HG02970 (cell line): ENCODE measurements at regions not wholly inside any gene's neighbourhood (a gene's known extent, or its start where the extent isn't known, plus 50 kb on each side); places are given as distances from the start of the nearest gene placed in this dataset.
"Not testable (repeated sequence)": the region's sequence is repeated elsewhere in the genome, so short reads cannot be mapped to it uniquely, and the experiment has no call there.

Experiments
- ATAC-seq: cut with Tn5 transposase; IDR thresholded peaks from one replicate; pipeline ENCODE4 v1.9.1; 2021; ENCODE audit warnings: mild to moderate bottlenecking, moderate library complexity, moderate number of reproducible peaks; ENCODE audit not compliant: unreplicated experiment, low FRiP score

DNA sequence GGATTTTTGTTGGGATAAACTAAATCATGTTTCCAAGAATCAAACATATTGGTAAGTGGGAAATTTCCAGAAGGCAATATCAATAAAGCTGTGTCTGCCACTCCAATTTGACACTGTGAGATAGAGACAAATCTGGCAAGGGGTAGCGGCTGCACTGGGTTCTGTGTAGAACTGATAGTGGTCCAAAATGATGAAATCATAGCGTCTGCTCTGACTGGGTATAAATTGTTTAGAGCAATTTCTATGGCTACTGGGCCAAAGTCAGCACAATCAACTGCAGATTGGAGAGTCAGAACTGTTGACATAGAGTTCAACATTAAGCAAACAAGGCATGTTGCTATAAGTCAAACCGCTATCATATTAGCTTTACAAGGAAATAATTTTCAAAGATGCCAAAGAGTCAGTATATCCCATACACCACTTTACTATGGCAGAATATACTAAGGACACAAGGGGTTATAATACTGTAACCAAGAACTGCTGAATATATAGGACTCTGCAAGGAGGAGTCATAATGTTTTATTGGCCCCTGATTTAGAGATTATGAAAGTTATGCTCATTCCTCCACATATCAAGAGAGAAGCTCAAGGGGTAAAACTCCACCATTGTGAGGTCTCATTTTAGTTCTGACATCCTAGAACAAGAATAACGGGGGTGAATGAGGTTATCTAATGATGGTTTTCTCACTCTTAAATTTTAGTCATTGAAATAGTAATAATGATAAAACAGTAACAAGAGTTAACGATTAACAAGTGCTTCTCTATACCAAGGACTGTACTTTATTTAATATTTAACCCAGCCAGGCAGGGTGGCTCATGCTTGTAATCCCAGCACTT lies 309.7 kb upstream of the GADL1 start:
- no peak for ATAC-seq

DNA sequence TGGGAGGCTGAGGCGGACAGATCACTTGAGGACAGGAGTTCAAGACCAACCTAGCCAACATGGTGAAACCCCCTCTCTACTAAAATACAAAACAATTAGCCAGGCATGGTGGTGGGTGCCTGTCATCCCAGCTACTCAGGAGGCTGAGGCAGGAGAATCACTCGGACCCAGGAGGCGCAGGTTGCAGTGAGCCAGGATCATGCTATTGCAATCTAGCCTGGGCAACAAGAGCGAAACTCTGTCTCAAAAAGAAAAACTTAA lies 310.3 kb upstream of the GADL1 start:
- ATAC-seq = not testable (repeated sequence)

DNA sequence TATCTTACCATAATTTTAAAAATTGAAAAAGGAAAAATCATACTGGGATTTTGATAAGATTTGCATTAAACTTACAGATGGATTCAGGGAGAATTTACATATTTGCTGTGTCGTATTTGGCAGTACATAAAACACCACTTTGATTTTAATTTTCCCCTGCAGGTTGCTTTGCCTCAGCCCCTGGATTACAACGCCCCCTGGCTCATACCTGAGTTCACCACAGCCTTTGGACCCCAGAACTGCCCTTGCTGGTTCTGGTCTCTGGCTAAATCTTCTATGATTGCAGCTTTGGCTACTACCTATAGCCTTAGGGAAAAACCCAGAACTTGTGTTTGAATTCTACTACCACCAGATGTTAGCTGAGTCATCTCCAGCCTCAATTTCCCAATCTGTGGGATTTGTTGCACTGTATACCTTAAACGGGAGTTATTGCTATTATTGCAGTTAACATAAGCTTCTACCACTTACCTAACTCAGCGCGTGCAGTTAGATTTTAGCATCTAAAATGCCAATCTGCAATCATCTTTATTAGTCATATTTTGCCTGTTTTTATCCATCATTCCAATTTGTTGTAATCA lies 315.7 kb upstream of the GADL1 start:
- no peak for ATAC-seq

DNA sequence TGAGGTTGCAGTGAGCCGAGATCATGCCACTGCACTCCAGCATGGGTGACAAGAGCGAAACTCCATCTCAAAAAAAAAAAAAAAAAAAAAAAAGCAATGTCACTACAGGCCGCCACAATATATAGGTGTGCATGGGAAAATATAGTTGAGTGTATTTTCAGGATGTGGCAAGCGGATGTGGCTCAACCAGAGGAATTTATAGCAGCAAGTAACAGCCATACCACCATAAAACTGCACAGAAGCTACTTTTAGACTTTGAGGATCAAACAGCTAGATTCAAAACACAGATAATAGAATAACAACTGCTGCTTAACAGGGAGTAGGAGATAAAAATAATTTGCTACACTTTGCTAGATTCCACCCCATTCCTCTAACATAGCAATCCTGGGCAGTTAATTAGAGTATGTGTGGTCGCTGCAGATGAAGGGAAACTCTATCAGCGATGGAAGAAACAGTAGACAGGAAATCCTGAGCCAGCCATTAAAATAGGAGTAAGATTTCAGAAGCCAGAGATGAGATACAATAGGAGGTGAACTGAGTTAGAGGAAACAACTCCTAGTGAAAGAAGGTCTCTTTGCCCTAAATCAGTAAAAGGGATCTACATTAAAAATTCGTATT lies 318.7 kb upstream of the STT3B start:
- no peak for ATAC-seq

DNA sequence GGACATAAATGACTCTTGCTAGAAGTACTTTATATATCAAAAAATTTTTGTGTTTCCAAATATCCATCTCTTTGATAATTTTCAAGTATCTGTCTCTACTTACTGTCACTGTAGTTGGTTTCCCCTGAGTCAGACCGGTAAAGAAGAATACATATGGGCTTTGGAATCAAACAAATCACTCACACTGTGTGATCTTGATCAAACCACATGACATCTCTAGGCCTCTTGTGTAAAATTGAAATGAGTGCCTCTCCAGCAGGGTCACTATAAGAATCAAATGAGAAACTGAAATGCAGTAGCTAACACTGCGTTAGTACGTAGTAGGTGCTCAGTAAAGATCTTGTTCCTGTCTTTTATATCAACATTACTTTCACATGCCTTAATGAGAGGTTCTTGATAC lies 314.6 kb upstream of the STT3B start:
- ATAC-seq = no peak

DNA sequence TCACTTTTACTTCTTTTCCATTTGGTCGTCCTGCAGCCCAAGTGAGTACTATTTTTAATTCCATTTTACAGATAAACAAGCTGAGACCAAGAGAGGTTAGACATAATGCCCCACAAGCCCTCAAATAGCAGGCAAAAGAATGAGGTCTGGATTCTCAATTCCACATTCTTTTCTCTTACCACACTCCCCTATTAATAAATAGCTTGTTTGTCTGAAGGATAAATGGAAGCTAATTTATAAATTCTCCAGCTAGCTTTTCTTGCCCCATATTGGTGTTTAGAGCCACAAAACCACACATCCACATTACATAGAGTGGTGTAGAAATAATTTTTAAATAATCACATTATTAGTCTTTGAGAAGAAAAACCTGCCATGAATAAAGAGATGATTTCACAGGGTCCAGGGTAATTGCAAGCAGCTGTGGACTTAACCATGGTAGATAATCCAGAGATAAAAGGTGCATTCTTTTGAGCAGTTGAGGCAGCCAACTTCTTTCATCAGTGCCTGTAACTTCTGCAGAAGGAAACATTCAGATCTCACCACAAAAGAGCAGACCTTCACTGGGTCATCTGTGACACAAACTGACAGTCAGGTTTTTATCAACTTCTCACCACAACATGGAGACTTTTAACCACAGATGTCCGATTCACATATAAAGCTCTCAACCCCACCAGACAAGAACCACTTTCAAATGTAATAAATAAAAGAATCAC lies 313.4 kb upstream of the STT3B start:
- no peak for ATAC-seq

DNA sequence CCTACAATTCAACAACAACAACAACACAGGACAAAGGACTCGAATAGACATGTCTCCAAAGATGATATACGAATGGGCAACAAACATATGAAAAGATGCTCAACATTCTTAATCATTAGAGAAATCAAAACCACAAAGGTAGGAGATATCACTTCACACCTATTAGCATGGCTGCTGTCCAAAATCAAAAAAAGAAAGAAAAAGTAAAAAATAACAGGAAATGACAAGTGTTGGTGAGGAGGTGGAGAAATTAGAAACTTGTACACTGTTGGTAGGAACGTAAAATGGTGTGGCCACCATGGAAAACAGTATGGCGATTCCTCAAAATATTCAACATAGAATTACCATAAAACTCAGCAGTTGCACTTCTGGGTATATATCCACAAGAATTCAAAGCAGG lies 312.3 kb upstream of the STT3B start:
- no peak for ATAC-seq

DNA sequence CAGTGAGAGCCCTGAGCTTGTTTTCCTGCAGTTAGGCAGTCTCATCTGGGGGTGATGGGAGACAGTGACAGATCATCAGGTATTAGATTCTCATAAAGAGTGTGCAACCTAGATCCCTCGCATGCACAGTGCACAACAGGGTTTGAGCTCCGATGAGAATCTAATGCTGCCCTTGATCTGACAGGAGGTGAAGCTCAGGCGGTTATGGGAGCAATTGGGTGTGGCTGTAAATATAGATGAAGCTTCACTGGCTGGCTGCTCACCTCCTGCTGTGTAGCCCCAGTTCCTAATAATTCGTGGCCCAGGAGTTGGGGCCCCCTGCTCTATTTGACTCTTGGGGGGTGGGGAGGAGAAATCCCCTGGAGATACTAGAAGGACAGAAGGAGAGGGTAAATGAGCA lies 309.4 kb upstream of the STT3B start:
- no peak for ATAC-seq

DNA sequence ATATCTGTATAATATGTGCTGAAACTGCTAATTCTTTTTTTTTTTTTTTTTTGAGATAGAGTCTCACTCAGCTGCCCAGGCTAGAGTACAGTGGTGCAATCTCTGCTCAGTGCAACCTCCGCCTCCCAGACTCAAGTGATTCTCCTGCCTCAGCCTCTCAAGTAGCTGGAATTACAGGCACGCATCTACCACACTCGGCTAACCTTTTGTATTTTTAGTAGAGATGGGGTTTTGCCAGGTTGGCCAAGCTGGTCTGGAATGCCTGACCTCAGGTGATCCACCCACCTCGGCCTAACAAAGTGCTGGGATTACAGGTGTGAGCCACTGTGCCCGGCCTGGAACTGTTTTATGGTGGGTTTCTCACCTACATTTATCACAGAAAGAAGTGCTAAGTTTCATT lies 307.8 kb upstream of the STT3B start:
- no peak for ATAC-seq

DNA sequence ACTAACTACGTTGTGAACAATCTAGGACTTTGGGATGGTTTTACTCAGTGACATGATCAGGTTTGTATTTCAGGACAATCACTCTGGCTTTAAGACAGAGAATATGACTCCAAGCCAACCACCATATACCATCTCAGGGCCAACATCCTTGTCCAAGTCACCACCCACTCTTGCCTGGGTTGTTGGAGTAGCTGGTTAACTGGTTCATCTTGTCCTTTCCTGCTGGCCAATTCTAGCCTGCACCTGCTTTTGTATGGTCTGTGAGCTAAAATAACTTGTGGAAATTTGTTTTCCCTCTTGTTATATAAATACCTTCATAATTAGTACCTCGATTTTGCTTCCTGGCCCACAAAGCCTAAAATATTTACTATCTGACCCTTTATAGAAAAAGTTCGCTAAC lies 306.8 kb upstream of the STT3B start:
- no peak for ATAC-seq

DNA sequence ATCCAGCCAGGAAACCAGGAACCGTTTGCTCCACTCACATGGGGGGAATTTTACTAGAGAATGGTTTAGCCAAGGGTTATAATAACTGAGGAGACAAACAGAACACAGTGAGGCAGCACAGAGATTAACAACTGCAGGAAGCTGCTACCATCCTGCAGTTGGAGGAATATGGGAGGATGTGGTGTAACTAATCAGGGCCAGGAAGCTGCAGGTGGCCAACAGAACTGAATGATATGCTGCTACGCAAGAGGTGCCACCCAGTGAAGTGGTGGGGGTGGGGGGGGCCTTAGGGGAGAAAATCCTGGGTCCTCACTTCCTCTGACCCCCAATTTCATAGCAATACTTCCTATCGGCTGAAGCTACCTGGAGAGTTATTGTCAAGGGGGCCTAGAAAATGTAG lies 306.4 kb upstream of the STT3B start:
- no peak for ATAC-seq

DNA sequence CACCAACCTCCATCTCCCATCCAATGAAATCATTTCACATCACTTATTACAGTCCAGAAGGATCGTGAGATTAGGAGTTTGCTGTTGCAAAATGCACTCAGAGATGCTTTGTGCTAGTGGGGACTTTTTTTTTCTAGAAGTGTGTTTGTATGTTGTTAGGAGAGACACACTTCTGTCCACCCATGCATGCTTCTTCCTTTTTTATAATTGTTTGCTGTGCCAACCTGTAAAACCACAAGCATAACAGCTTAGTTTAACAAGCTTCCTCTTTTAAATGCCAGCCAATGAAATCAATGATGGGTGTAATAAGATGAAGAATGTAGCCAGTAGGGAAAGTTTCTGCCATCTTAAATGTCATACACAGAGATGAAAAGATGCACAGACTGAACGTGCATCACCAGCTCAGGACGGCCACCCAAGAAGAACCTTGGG lies 305.6 kb upstream of the STT3B start:
- ATAC-seq = no peak

DNA sequence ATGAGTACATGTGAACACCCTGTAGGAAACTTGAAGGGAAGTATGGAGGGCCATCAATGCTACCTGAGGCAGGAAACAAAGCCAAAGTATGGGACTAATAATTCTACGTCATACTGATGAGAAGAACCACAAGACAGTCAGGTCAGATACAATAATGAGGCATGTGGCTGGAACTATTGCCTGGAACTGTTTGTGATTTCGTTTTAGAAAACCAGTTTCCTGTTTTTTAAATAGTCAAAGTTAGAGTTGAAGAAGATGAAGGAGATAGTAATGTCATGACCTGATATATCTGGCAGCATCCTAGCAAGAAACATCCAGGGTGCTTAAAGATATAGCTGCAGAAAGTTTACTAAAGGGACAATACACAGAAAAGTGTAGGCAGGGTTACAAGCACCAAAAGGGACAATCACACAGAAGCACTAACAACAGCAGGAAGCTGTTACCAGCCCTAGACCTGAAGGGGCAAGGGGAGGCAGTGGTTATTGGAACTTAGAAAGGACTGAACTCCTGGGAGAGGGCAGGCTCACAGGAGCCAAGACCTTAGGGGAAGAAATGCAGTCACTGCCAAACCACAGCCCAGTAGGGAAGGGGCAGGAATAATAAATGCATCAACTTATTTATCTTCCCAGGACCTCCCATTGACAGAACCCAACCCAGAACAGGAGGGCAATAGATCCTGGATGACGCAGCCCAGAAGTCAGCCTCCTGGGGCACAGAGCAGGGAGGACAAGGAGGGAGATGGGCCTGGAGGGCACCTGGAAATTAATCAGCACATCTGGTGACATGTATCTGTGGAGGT lies 302.1 kb upstream of the STT3B start:
- ATAC-seq = no peak

DNA sequence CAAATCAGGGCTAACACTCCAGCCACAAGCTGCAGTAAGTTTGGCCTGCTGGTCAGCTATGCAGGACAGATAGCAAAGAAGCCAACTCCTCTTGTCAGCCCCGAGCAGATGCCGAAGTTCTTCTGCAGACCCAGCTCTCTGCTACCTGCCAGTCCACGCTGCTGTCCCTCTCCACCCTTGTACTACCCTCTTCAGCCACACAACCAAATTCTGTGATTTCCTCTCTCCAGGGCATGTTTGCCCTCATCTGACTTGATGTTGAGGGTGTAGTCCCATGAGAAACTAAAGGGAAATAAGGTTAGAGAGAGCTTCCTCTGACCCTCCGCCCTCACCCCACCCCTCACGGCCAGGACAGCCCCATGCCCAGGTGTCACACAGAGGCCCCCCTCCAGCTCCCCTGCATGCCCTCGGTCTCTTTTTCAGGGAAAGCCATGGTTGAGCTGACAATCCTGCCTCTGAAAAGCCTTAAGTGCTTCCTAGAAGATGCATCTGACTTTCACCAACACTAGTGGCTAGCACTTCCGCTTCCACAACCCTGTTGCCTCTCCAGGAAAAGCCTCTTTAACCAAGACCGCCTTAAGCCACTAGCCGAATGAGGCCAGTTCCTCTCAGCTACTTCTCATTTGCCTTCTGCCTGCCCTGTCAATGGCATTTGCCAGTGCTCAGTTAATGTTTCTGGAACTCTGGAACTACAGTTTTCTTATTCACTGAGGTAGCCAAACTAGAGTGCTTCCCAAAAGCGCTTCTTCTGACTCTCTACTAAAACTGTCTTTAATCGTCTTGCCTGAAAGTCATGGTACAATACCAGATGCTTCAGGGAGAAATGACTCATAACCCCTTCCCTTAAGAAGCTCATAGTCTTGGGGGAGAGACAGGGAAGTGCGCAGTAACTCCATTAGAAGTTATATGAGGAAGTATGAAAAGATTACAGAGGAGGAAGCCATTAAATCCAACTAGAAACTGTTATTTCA lies 300.4 kb upstream of the STT3B start:
- ATAC-seq = no peak

DNA sequence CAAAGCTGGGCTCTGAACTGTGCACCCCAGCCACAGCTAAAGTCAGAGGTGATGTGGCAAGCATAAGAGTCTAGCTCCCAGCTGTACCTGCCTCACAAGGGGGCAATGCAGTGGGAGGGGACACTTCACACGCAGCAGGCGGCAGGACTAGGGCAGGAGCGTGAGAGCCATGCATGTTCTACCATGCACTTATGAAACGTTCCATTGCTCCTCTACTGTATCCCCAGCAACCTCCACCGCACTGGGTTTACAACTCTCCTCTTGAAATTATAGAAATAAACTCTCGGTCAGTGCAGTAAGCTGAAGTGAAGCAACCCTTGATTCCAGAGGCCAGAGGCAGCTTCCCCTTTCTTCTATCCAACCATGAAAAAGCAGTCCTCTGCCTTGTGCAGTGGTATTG lies 298.6 kb upstream of the STT3B start:
- no peak for ATAC-seq

DNA sequence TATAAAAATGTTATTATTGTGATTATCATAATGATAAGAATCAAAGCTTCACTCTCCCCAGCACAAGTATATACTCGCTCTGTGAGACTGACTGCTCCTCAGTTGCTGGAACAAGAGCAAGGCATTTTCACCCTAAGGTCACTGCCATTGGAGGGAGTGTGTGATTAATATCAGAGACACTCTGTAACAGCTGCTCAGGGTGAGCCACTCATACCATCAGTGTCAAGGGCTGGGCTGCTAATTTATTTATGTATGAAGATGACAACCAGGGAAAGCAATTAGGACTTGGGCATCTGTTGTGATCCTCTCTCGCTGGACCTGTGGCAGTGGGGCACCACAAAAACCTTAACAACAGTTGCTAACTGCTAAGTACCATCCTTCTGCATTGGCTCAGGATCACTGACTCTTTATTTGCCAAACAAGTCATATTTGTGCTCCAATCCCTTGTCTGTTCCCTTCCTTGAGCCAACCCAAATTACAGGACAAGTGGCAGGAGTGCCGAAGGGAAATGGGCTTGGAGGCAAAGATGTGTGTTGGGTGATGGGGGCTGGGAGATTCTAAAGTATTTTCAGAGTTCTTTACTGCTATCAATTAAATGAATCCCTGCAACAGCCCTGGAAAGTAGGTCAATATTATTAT lies 297.5 kb upstream of the STT3B start:
- no peak for ATAC-seq

DNA sequence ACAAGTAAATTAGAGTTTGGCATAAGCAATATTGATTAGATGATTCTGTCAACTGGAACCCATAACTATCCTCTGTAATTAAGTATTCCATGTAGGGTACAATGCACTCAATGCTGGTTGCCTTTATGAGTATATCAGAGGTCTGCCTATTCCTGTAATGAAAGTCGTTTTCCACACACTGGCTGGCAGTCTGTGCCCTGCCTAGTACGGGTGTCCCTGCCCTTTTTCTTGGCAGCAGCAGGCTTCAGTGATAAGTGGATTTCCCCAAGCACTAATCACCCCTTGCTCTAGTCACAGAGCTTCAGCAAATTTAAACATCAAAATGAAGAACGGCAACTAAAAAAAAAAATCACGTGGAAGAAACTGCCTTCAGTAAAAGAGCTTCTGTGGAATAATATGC lies 294.8 kb upstream of the STT3B start:
- no peak for ATAC-seq

DNA sequence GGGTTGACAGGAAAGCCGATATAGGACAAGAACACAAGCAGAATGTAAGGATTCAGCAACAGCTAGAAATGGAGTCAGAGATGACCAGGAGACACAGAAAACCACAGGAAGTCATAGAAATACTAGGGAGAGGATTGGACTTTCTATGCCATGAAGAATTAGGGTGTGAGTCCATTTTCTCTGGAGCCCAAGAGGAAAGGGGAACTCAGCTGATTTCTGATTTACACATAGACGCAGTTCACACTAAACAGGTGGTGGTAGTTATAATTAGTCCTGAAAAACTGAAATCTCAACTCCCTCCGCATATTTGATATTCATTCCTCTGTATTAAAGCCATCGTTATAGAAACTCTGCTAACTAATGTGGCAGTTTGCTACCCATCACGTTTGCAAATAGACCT lies 292.7 kb upstream of the STT3B start:
- ATAC-seq = no peak

DNA sequence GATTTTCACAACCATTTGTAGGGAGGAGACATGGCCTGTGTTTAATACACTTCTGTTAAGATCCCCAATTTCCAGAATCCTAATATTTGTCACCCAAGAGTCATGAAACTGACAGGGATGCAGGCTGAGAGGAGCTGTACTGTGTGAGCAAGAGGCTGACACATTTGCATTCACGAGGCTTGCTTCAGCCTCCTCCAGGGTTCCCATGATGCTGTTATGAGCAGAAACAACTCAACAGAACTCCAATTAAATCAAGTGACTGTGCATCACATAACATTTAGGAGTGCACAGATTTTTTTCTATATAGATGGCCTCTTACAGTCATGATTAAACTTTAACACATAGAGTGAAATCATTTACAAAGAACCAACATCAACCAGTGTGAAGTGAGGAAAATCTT lies 292.3 kb upstream of the STT3B start:
- no peak for ATAC-seq
